ENCODE measurements at regions not wholly inside any gene's neighbourhood (a gene's known extent, or its start where the extent isn't known, plus 50 kb on each side); places are given as distances from the start of the nearest gene placed in this dataset.
A peak's percentile ranks its signal among the peaks of the same experiment; 100 is the strongest.

DNA sequence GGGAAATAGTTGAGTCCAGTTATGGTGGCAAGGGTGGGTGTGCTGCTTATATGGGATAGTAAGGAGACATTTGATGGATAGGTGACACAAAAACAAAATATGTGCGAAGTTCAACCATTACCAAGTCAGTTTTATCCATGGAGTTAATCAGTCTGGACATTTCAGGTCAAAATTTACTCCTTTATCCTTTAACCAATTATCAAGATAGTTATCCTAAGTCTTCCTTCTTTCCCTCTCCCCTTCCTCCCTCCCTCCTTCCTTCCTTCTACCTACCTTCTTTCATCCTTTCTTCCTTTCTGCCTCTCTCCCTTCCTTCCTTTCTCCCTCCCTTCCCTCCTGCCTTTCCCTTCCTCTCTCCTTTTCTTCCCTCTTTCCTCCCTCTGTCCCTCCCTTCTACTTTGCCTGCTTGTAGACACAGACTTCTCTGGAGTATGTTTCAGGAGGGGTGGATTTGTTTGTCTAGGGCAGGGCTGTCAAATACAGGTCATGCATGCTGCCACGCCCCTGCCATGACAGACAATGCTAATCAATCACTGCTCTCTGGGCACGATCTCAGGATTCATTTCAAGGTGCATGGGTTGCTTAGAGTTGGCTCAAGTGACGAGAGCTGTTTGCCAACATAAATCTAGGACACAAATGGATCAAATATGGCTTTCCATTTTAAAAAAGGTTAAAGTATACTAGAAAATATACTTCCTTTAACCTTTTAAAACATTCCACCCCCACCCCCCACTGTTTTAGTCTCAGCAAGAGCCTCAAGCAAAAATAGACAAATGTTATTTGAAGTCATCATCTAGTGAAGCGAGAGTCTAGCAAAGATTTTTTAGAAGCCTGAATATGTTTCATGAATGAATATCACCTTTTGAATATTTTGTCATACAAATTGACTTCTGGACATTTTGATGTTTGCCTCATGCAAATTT lies 281.6 kb upstream of the CITED2 start:
- ATAC-seq (no peak), DNase-seq (ENCODE audit: low spot score in 2 of 2) (no peak)
- H3K27ac Mint-ChIP-seq = no peak overlapping the region
- no peaks in the 10 kb centered on the region for H3K36me3 Mint-ChIP-seq
- H3K9me3 Mint-ChIP-seq = no peaks in the 10 kb centered on the region

DNA sequence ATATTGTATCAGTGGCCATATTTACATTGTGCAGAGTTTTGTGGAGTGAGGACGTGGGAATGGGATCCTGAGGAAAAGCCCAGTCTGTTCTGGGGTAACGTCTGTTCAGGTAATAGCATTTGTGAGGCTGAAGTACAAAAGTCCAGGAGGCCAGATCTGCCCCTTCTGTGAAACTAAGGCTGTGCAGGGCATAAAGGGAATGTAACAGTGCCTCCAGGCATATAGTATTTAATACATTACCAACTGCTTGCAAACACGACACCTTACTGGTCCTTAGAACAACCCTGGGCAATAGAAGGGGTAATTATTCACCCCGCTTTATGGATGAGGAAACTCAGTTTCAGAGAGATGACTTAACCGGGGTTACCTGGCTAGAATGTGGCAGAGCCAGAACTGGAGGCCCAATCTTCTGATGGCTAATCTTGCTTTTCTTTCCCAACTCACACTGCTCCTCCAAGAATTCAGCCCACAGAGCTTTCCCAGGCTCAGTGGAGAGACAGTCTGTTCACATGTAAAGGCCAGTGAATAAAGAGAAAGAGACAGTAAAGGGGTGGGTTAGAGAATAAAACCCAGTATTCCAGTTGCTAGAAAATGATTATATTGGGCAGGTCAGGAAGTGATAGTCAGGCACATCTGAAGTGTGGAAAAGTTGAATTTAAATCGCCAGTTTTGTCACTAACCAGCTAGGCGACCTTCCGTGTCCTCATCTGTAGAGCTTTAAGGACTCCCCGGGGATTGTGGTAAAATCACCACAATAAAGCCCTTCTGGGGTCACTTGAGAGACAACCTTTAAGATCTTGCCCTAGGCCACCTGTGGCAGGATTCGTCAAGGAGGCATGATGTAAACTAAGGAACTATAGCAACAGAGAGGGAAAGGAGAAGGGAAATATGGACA lies 280.7 kb upstream of the CITED2 start:
- ATAC-seq (no peak), DNase-seq (ENCODE audit: low spot score in 2 of 2) (no peak)
- Mint-ChIP-seq H3K9me3 (no peaks in the 10 kb centered on the region), H3K27ac (no peak overlapping the region), H3K36me3 (no peaks in the 10 kb centered on the region)

DNA sequence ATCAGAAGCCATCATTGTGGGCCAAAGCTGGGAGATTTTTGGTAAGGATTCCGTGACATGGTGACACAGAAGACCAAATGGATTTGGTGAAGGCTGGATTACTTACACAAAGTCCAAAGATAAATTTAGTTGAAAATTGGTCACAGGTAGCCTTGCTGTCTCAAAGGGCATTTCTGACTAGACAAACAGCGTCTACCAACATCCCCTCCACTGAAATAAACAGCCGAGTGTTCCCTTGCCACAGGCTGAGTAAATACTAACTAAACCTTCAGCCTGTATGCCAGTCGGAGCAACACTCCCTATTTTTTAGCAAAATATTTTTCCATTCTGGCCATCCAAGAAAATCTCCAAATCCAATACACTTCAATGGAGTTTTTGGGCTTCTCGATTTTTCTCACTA lies 279.9 kb upstream of the CITED2 start:
- no peak for ATAC-seq
- no peak overlapping the region for H3K27ac Mint-ChIP-seq

DNA sequence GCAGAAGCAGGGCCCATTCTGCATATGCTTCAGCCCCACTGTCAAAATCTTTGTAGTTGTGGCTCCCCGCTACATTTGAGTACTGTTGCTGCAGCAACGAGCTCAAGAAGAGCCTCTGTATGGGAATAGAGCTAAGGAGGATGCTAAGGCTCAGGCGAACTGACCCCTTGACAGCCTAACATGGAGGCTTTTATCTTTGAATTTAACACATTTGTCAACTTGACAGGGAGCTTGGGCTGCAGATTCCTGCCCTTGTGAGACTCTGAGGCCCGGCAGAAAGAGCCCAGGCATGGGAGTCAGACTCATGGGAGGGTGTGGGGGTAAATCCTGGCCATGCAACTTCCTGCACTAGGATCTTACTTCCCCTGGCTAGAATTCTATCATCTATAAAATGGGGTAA lies 278.7 kb upstream of the CITED2 start:
- DNase-seq (ENCODE audit: low spot score in 2 of 2) (no peak), ATAC-seq (no peak)
- Mint-ChIP-seq H3K36me3 (no peaks in the 10 kb centered on the region), H3K9me3 (no peaks in the 10 kb centered on the region), H3K27ac (no peak overlapping the region)

More for the DNA sequence above, 279.9 kb upstream of the CITED2 start:
- no peak for DNase-seq (ENCODE audit: low spot score in 2 of 2)
- Mint-ChIP-seq H3K9me3 (no peaks in the 10 kb centered on the region), H3K36me3 (no peaks in the 10 kb centered on the region)

DNA sequence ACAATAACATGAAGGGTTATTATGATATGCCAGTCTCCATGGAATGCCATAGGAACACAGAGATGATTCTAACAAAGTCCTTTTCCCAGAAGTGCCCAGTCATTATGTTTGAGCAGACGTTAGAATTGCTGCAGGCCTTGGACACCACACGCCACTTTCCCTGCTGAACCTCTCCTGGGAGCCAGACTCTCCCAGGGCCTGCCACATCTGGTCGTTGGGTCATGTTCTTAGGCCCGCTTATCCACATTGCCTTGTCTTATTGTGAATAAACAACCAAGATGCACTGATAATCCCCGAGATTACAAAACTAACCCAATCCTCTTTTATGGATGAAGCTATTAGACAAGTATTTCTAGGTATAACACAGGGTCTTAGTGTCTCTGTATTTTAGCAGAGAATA lies 276.5 kb upstream of the CITED2 start:
- H3K27ac Mint-ChIP-seq = no peak overlapping the region
- ATAC-seq (no peak), DNase-seq (ENCODE audit: low spot score in 2 of 2) (no peak)
- H3K9me3 Mint-ChIP-seq = peaks cover 4 to 5% of the 10 kb centered on the region in 2 donors
- peaks cover 0 to 6% of the 10 kb centered on the region in 2 donors for H3K36me3 Mint-ChIP-seq

DNA sequence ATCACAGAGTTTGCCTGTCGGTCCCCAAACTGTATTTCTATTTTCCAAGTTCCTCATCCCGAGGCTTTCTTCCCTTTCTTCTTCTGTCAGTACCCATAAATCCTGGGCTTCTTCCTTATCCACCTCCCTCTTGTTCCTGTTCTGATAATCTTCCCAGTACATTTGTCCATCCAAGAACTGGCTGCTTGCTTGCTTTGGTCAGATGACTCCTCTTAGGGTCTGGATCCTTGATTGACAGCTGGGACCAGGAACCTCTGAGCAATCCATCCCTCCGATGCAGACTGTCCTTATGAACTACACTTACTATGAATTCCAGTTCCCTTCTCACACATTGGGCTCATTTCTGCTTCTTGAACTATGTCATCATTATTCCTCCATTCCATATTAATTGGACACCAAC lies 275.3 kb upstream of the CITED2 start:
- no peak for DNase-seq (ENCODE audit: low spot score in 2 of 2)
- Mint-ChIP-seq H3K36me3 (peaks cover 0 to 6% of the 10 kb centered on the region in 2 donors), H3K27ac (no peak overlapping the region), H3K9me3 (peaks cover 4 to 5% of the 10 kb centered on the region in 2 donors)
- no peak for ATAC-seq

DNA sequence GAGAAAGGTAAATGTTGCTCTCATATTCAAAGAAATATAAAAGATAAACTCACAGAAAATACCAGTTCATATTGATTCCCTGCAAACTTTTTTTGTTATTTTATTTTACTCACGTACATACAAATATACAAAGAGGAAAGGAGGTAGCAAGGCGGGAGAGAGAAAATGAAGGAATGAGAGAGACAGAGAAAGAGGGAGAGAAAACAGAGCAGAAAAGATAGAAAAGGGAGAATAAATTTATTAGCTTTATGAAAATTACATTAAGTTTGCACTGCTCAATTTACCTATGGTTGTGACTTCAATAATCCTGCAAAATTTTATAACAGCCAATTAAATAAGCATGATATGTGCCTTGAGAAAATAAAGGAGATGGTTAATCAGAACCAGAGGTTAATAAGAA lies 274.7 kb upstream of the CITED2 start:
- DNase-seq (ENCODE audit: low spot score in 2 of 2) (no peak), ATAC-seq (no peak)

DNA sequence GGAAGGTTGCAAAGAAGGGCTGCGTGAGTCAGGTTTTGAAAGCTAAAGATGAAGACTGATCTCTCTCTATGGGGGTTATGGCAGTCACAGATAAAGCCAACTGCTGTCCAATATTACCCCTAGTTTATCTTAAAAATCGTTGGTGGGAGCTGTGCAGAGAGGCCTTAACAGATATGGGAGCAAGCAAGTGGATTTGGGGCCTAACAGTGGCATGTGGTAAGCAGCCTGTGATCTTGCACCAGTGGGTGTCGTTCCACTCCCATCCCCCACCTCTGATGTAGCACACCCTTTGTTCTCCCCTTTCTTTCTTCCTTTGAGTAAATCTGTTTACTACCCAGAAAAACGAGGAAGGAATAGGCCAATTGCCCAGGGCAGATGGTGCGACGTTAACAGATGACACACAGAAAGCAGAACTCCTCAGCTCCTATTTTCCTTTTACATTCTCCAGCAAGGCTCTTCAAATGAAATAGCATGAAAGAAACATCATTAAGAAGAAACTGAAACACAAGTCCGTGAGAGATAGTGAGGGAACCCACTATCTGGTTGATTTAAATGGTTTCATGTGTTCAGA lies 274.1 kb upstream of the CITED2 start:
- ATAC-seq (no peak), DNase-seq (ENCODE audit: low spot score in 2 of 2) (no peak)
- Mint-ChIP-seq H3K36me3 (peaks cover 0 to 6% of the 10 kb centered on the region in 2 donors), H3K27ac (peak overlapping the region in 1 of 2 donors; percentile 70), H3K9me3 (peaks cover 4 to 5% of the 10 kb centered on the region in 2 donors)

More for the DNA sequence above, 274.7 kb upstream of the CITED2 start:
- H3K9me3 Mint-ChIP-seq = peaks cover 4 to 5% of the 10 kb centered on the region in 2 donors
- peaks cover 0 to 6% of the 10 kb centered on the region in 2 donors for H3K36me3 Mint-ChIP-seq
- no peak overlapping the region for H3K27ac Mint-ChIP-seq

DNA sequence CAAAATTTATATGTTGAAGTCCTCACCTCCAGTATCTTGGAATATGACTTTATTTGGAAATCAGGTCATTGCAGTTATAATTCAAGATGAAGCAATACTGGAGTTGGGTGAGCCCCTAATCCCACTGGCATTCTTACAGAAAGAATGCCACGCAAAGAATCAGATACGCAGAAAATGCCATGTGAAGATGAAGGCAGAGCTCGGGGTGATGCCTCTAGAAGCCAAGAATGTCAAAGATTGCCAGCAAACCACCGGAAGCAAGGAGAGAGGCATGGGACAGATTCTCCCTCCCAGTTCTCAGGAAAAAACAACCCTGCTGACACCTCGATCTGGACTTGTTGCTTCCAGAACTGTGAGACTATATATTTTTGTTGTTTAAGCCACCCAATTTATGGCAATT lies 273.4 kb upstream of the CITED2 start:
- no peak for ATAC-seq
- H3K9me3 Mint-ChIP-seq = peaks cover 4 to 5% of the 10 kb centered on the region in 2 donors
- H3K36me3 Mint-ChIP-seq = peaks cover 0 to 6% of the 10 kb centered on the region in 2 donors
- DNase-seq (ENCODE audit: low spot score in 2 of 2) = no peak
- H3K27ac Mint-ChIP-seq = no peak overlapping the region

DNA sequence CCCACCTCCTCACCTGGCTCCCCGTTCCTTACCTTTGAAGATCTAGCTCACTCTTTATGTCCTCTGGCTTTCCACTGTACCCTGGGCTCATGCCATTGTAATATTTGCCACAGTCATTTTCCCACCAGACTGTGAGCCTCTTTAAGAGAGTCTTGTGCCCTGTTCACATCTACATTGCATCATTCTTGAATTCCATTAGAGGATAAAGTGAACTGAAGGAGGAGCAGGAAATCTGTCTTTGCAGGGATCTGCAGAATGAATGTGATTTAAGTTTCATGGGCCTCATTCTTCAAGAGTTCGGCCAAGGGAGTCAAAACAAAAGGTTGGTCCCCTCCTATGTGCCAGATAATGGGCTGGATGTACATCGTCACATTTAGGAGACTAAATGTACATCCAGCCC lies 272.6 kb upstream of the CITED2 start:
- Mint-ChIP-seq H3K27ac (no peak overlapping the region), H3K36me3 (peaks cover 0 to 6% of the 10 kb centered on the region in 2 donors), H3K9me3 (peaks cover 4 to 5% of the 10 kb centered on the region in 2 donors)
- no peak for ATAC-seq
- DNase-seq (ENCODE audit: low spot score in 2 of 2) = no peak

DNA sequence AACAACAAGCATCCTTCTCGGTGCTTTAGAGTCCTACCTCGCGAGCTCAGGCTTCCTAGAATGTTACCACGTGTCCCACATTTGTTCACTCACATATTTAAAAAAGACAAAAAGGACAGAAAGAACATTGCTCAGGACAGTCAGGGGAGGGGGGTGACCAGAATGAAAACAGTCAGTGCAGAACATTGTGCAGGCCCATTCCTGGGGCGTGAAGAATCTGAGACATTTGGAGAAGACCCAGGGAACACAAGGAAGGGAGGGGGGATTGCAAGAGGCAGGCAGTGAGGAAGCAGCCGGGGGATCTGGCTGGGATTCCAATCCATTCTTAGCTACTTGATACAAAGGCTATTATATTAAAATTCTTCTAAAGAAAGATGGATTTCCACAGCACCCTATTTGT lies 270.4 kb upstream of the CITED2 start:
- peaks cover 4 to 5% of the 10 kb centered on the region in 2 donors for H3K9me3 Mint-ChIP-seq
- DNase-seq (ENCODE audit: low spot score in 2 of 2) = no peak
- no peak overlapping the region for H3K27ac Mint-ChIP-seq
- H3K36me3 Mint-ChIP-seq = peaks cover 0 to 6% of the 10 kb centered on the region in 2 donors
- no peak for ATAC-seq

DNA sequence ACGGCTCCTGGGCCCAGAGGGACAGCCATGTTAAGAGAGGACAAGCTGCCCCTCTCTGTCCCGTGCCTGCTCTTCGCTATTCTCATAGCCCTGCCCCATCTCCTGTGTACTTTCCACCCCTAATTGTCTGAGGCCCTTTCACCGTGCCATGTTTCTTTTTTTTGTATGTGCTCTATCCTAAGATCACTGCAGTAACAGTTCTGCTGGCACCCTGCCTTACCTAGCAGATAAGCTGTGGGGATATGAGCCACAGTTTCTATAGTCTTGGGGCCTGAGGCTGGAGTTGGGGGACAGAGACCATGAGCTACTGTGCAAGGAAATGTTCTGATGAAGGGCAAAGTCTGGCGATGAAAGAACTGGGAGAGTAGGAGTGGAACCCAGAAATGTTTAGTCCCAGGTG lies 269.5 kb upstream of the CITED2 start:
- no peak for ATAC-seq
- H3K9me3 Mint-ChIP-seq = peaks cover 4 to 5% of the 10 kb centered on the region in 2 donors
- H3K27ac Mint-ChIP-seq = no peak overlapping the region
- H3K36me3 Mint-ChIP-seq = peaks cover 0 to 6% of the 10 kb centered on the region in 2 donors
- no peak for DNase-seq (ENCODE audit: low spot score in 2 of 2)

DNA sequence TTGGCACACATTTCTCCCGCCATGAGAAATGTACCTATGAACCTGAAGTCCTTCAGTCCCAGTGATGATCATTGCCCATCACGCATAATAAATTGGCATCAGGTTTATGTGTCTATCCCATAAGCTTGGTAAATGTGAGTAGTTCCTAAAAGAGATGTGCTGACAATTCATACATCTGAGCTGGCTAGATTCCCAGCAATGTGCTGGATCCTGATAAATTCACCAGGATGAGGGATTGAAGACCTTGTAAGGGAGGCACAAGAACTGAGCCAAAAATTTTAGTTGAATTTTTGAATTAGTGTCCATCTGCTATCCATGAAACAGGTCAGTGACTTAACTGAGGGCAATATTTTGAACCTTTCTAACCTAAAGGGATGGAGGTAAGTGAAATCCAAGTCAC lies 267.9 kb upstream of the CITED2 start:
- H3K9me3 Mint-ChIP-seq = peaks cover 4 to 5% of the 10 kb centered on the region in 2 donors
- no peak overlapping the region for H3K27ac Mint-ChIP-seq
- ATAC-seq (no peak), DNase-seq (ENCODE audit: low spot score in 2 of 2) (no peak)
- peaks cover 0 to 6% of the 10 kb centered on the region in 2 donors for H3K36me3 Mint-ChIP-seq

DNA sequence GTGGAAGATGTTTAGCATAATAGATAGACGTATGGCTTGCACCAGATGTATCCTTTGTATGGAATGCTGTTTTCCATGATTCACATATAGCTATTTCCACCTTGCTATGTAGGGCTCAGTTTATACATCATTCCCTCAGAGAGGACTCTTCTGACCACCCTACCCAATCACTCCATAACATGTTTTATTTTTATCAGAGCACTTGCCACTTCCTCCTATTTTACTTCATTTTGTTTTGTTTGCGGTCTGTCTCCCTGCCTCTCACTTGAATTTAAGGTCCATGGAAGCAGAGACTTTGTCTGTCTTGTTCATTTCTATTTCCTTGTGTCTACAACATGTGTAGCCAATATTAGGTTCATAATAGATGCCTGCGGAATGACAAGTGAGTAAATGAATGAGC lies 266.9 kb upstream of the CITED2 start:
- ATAC-seq = no peak
- DNase-seq (ENCODE audit: low spot score in 2 of 2) = no peak
- Mint-ChIP-seq H3K9me3 (no peaks in the 10 kb centered on the region), H3K36me3 (no peaks in the 10 kb centered on the region), H3K27ac (no peak overlapping the region)

DNA sequence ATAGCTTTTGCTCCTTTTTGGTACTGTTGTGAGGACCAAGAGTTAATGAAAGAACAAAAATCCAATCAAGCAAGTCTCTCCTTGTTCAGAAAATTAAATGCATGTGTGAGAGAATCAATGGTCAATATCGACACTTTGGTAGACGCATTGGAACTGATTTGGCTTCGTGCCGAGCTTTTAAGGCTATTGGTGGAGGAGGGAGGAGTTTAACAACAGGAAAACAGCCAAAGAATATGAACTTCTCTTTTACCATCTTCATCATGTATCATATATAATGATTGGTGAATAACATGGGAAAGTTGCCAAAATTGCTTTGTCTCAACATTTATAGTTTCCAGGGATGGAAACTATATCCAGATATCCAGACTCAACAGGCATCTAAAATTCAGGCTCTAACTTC lies 266.5 kb upstream of the CITED2 start:
- Mint-ChIP-seq H3K36me3 (no peaks in the 10 kb centered on the region), H3K9me3 (no peaks in the 10 kb centered on the region), H3K27ac (no peak overlapping the region)
- DNase-seq (ENCODE audit: low spot score in 2 of 2) = no peak
- no peak for ATAC-seq

DNA sequence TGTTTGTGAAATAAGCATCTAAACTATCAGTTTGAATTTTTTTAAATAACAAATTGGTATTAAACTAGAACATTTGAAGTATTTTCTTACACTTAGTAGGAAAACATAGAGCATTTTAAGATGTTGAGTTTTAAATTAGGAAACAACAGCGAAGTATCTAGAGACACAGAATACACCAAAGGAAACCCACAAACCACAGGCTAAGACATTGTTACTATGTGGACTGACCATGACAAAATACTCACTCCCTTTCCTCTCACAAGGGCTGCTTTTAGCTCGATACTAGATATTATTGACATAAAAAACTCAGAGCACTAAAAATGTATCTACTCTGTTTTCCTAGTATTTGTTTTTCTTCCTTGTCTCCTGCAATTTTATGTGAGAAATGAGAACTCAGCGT lies 266.0 kb upstream of the CITED2 start:
- H3K27ac Mint-ChIP-seq = no peak overlapping the region
- ATAC-seq (no peak), DNase-seq (ENCODE audit: low spot score in 2 of 2) (no peak)
- no peaks in the 10 kb centered on the region for H3K36me3 Mint-ChIP-seq
- no peaks in the 10 kb centered on the region for H3K9me3 Mint-ChIP-seq

DNA sequence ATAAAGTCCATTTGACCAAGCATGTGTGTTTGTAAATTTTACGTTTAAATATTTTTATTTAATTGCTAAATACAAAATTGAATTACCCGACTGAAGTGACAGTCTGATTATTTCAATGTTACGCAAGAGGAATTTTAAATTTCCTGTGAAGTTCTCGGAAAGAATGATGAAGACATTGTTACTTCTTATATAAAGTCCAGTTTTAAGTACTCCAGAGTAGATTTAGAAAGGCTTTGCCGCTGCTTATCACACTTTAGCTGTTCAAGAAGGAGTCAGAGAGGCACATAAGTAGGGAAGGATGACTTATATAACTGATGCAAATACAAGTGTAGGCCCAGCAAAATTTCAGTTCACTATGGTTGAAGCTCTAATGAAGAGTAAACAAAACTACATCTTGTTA lies 265.1 kb upstream of the CITED2 start:
- H3K36me3 Mint-ChIP-seq = no peaks in the 10 kb centered on the region
- ATAC-seq = no peak
- no peak for DNase-seq (ENCODE audit: low spot score in 2 of 2)
- no peaks in the 10 kb centered on the region for H3K9me3 Mint-ChIP-seq
- H3K27ac Mint-ChIP-seq = no peak overlapping the region

Measured in activated naive CD4-positive, alpha-beta T cell treated with anti-CD3 and anti-CD28 coated beads, Interleukin-2, amount 50 U/mL, for 72 hours (primary cell).